MV-4-11 (cell line): ENCODE measurements at regions not wholly inside any gene's neighbourhood (a gene's known extent, or its start where the extent isn't known, plus 50 kb on each side); places are given as distances from the start of the nearest gene placed in this dataset.
"Not testable (repeated sequence)": the region's sequence is repeated elsewhere in the genome, so short reads cannot be mapped to it uniquely, and the experiment has no call there.

Experiments used
- DNase-seq: peaks from one replicate; lab custom pipeline; 2025; lab: John Stamatoyannopoulos, UW

- DNase-seq = no peak
These were observed 603.6 kb downstream of the FBXO15 start for GRCh38 chr18:73544032-73544431.

- DNase-seq = no peak
These were observed 611.6 kb downstream of the FBXO15 start for GRCh38 chr18:73535990-73536389.

- DNase-seq = no peak
These were observed 612.4 kb downstream of the FBXO15 start for GRCh38 chr18:73535189-73535588.

- no peak for DNase-seq
These were observed 616.0 kb downstream of the FBXO15 start for GRCh38 chr18:73531601-73532000.

- DNase-seq = no peak
These were observed 619.6 kb downstream of the FBXO15 start for GRCh38 chr18:73528066-73528465.

GRCh38 chr18:73520229-73520628, 627.4 kb downstream of the FBXO15 start:
- no peak for DNase-seq

- DNase-seq = not testable (repeated sequence)
These were observed 631.6 kb downstream of the FBXO15 start for GRCh38 chr18:73516056-73516455.

- no peak for DNase-seq
These were observed 633.2 kb downstream of the FBXO15 start for GRCh38 chr18:73514449-73514848.

- DNase-seq = no peak
These were observed 635.7 kb downstream of the FBXO15 start for GRCh38 chr18:73511771-73512503.

- no peak for DNase-seq
These were observed 638.2 kb downstream of the FBXO15 start for GRCh38 chr18:73509460-73509859.

- DNase-seq = no peak
These were observed 635.5 kb upstream of the NETO1 start for GRCh38 chr18:73503326-73503725.

- no peak for DNase-seq
These were observed 620.2 kb upstream of the NETO1 start for GRCh38 chr18:73487966-73488365.

GRCh38 chr18:73485166-73485565, 617.4 kb upstream of the NETO1 start:
- DNase-seq = no peak

GRCh38 chr18:73482901-73483300, 615.1 kb upstream of the NETO1 start:
- DNase-seq = no peak

- DNase-seq = no peak
These were observed 611.7 kb upstream of the NETO1 start for GRCh38 chr18:73479477-73479876.

- DNase-seq = no peak
These were observed 610.4 kb upstream of the NETO1 start for GRCh38 chr18:73478191-73478590.

- DNase-seq = no peak
These were observed 608.2 kb upstream of the NETO1 start for GRCh38 chr18:73476031-73476430.

GRCh38 chr18:73462092-73462491, 594.3 kb upstream of the NETO1 start:
- DNase-seq = no peak

GRCh38 chr18:73461780-73462059, 593.9 kb upstream of the NETO1 start:
- DNase-seq = no peak

GRCh38 chr18:73461038-73461779, 593.4 kb upstream of the NETO1 start:
- DNase-seq = no peak

GRCh38 chr18:73458186-73458964, 590.6 kb upstream of the NETO1 start:
- DNase-seq = no peak

- DNase-seq = no peak
These were observed 588.9 kb upstream of the NETO1 start for GRCh38 chr18:73456643-73457042.

- DNase-seq = no peak
These were observed 585.1 kb upstream of the NETO1 start for GRCh38 chr18:73452866-73453265.
